ENCODE measurements at regions not wholly inside any gene's neighbourhood (a gene's known extent, or its start where the extent isn't known, plus 50 kb on each side); places are given as distances from the start of the nearest gene placed in this dataset.

GRCh38 chr9:32248189-32248712 lies 136.2 kb upstream of the ACO1 start:
- Mint-ChIP-seq H3K27me3 (ENCODE audit: low read depth in 3 of 3) (peaks cover 0 to 3% (median 0%) of the 10 kb centered on the region in 3 donors), H3K4me1 (no peaks in the 10 kb centered on the region), H3K4me3 (no peak overlapping the region), H3K9me3 (peaks cover 0 to 7% (median 0%) of the 10 kb centered on the region in 6 donors), H3K36me3 (no peaks in the 10 kb centered on the region), H3K27ac (no peak overlapping the region)
- no peak for DNase-seq

- H3K27ac Mint-ChIP-seq: no peak overlapping the region
- peaks cover 0 to 1% (median 0%) of the 10 kb centered on the region in 6 donors for H3K9me3 Mint-ChIP-seq
- H3K27me3 Mint-ChIP-seq (ENCODE audit: low read depth in 3 of 3): peaks cover 0 to 3% (median 0%) of the 10 kb centered on the region in 3 donors
- H3K4me3 Mint-ChIP-seq: no peak overlapping the region
- no peaks in the 10 kb centered on the region for H3K4me1 Mint-ChIP-seq
- no peaks in the 10 kb centered on the region for H3K36me3 Mint-ChIP-seq
- no peak for DNase-seq
Observed at GRCh38 chr9:32251539-32251938, 132.9 kb upstream of the ACO1 start.

- H3K4me3 Mint-ChIP-seq: no peak overlapping the region
- H3K4me1 Mint-ChIP-seq: no peaks in the 10 kb centered on the region
- no peak for DNase-seq
- H3K27ac Mint-ChIP-seq: no peak overlapping the region
- peaks cover 0 to 3% (median 0%) of the 10 kb centered on the region in 3 donors for H3K27me3 Mint-ChIP-seq (ENCODE audit: low read depth in 3 of 3)
- H3K36me3 Mint-ChIP-seq: no peaks in the 10 kb centered on the region
- H3K9me3 Mint-ChIP-seq: peaks cover 0 to 1% (median 0%) of the 10 kb centered on the region in 6 donors
Observed at GRCh38 chr9:32253731-32254130, 130.7 kb upstream of the ACO1 start.

- Mint-ChIP-seq H3K27me3 (ENCODE audit: low read depth in 3 of 3) (peaks cover 0 to 3% (median 0%) of the 10 kb centered on the region in 3 donors), H3K4me1 (no peaks in the 10 kb centered on the region), H3K4me3 (no peak overlapping the region), H3K36me3 (no peaks in the 10 kb centered on the region), H3K27ac (no peak overlapping the region), H3K9me3 (peaks cover 0 to 1% (median 0%) of the 10 kb centered on the region in 6 donors)
- DNase-seq: no peak
Observed at GRCh38 chr9:32255026-32255425, 129.4 kb upstream of the ACO1 start.

GRCh38 chr9:32258482-32258881 lies 126.0 kb upstream of the ACO1 start:
- Mint-ChIP-seq H3K9me3 (peaks cover 0 to 2% (median under 1%) of the 10 kb centered on the region in 6 donors), H3K4me1 (no peaks in the 10 kb centered on the region), H3K36me3 (no peaks in the 10 kb centered on the region), H3K27me3 (ENCODE audit: low read depth in 3 of 3) (no peaks in the 10 kb centered on the region), H3K4me3 (no peak overlapping the region), H3K27ac (no peak overlapping the region)
- DNase-seq: no peak

- H3K9me3 Mint-ChIP-seq: peaks cover 0 to 4% (median under 1%) of the 10 kb centered on the region in 6 donors
- H3K36me3 Mint-ChIP-seq: no peaks in the 10 kb centered on the region
- DNase-seq: no peak
- H3K4me3 Mint-ChIP-seq: no peak overlapping the region
- H3K4me1 Mint-ChIP-seq: no peaks in the 10 kb centered on the region
- peaks cover 0 to 1% (median 0%) of the 10 kb centered on the region in 3 donors for H3K27me3 Mint-ChIP-seq (ENCODE audit: low read depth in 3 of 3)
- H3K27ac Mint-ChIP-seq: no peak overlapping the region
Observed at GRCh38 chr9:32260151-32260862, 124.1 kb upstream of the ACO1 start.

- Mint-ChIP-seq H3K36me3 (no peaks in the 10 kb centered on the region), H3K27ac (no peak overlapping the region), H3K27me3 (ENCODE audit: low read depth in 3 of 3) (peaks cover 0 to 2% (median 0%) of the 10 kb centered on the region in 3 donors), H3K9me3 (peaks cover 0 to 4% (median 2%) of the 10 kb centered on the region in 6 donors), H3K4me3 (no peak overlapping the region), H3K4me1 (no peaks in the 10 kb centered on the region)
- DNase-seq: no peak
Observed at GRCh38 chr9:32264170-32264864, 120.1 kb upstream of the ACO1 start.

- peaks cover 0 to 2% (median 0%) of the 10 kb centered on the region in 3 donors for H3K27me3 Mint-ChIP-seq (ENCODE audit: low read depth in 3 of 3)
- no peak for DNase-seq
- no peak overlapping the region for H3K4me3 Mint-ChIP-seq
- H3K9me3 Mint-ChIP-seq: peaks cover 0 to 4% (median 2%) of the 10 kb centered on the region in 6 donors
- no peaks in the 10 kb centered on the region for H3K4me1 Mint-ChIP-seq
- H3K36me3 Mint-ChIP-seq: no peaks in the 10 kb centered on the region
- no peak overlapping the region for H3K27ac Mint-ChIP-seq
Observed at GRCh38 chr9:32265037-32265436, 119.4 kb upstream of the ACO1 start.

GRCh38 chr9:32278991-32279390 lies 105.5 kb upstream of the ACO1 start:
- Mint-ChIP-seq H3K4me3 (no peak overlapping the region), H3K4me1 (no peaks in the 10 kb centered on the region), H3K27me3 (ENCODE audit: low read depth in 3 of 3) (peaks cover 0 to 4% (median 3%) of the 10 kb centered on the region in 3 donors), H3K36me3 (no peaks in the 10 kb centered on the region), H3K27ac (no peak overlapping the region), H3K9me3 (peaks cover 0 to 7% (median under 1%) of the 10 kb centered on the region in 6 donors)
- DNase-seq: no peak

GRCh38 chr9:32289756-32290155 lies 94.7 kb upstream of the ACO1 start:
- H3K27me3 Mint-ChIP-seq (ENCODE audit: low read depth in 3 of 3): peaks cover 0 to 3% (median 0%) of the 10 kb centered on the region in 3 donors
- no peak overlapping the region for H3K27ac Mint-ChIP-seq
- H3K9me3 Mint-ChIP-seq: peaks cover 0 to 11% (median 6%) of the 10 kb centered on the region in 6 donors
- H3K36me3 Mint-ChIP-seq: no peaks in the 10 kb centered on the region
- H3K4me3 Mint-ChIP-seq: no peak overlapping the region
- DNase-seq: no peak
- H3K4me1 Mint-ChIP-seq: no peaks in the 10 kb centered on the region

- DNase-seq: no peak
- Mint-ChIP-seq H3K4me1 (no peaks in the 10 kb centered on the region), H3K4me3 (no peak overlapping the region), H3K27me3 (ENCODE audit: low read depth in 3 of 3) (peaks cover 0 to 3% (median 0%) of the 10 kb centered on the region in 3 donors), H3K36me3 (no peaks in the 10 kb centered on the region), H3K27ac (no peak overlapping the region), H3K9me3 (peaks cover 0 to 11% (median 6%) of the 10 kb centered on the region in 6 donors)
Observed at GRCh38 chr9:32291370-32291769, 93.1 kb upstream of the ACO1 start.

GRCh38 chr9:32292611-32293010 lies 91.8 kb upstream of the ACO1 start:
- Mint-ChIP-seq H3K27me3 (ENCODE audit: low read depth in 3 of 3) (peaks cover under 1 to 3% (median 2%) of the 10 kb centered on the region in 3 donors), H3K4me1 (no peaks in the 10 kb centered on the region), H3K9me3 (peaks cover 0 to 8% (median 5%) of the 10 kb centered on the region in 6 donors), H3K36me3 (no peaks in the 10 kb centered on the region), H3K4me3 (no peak overlapping the region), H3K27ac (no peak overlapping the region)
- no peak for DNase-seq

GRCh38 chr9:32293091-32293490 lies 91.4 kb upstream of the ACO1 start:
- H3K36me3 Mint-ChIP-seq: no peaks in the 10 kb centered on the region
- peaks cover 3 to 5% (median 4%) of the 10 kb centered on the region in 3 donors for H3K27me3 Mint-ChIP-seq (ENCODE audit: low read depth in 3 of 3)
- H3K27ac Mint-ChIP-seq: no peak overlapping the region
- H3K4me3 Mint-ChIP-seq: no peak overlapping the region
- DNase-seq: no peak
- peaks cover 0 to 10% (median 5%) of the 10 kb centered on the region in 6 donors for H3K9me3 Mint-ChIP-seq
- H3K4me1 Mint-ChIP-seq: no peaks in the 10 kb centered on the region

- Mint-ChIP-seq H3K27me3 (ENCODE audit: low read depth in 3 of 3) (peaks cover 3 to 5% (median 4%) of the 10 kb centered on the region in 3 donors), H3K4me1 (no peaks in the 10 kb centered on the region), H3K4me3 (no peak overlapping the region), H3K9me3 (peaks cover 0 to 10% (median 4%) of the 10 kb centered on the region in 6 donors), H3K27ac (no peak overlapping the region), H3K36me3 (no peaks in the 10 kb centered on the region)
- no peak for DNase-seq
Observed at GRCh38 chr9:32294106-32294505, 90.3 kb upstream of the ACO1 start.
